ENCODE measurements at regions not wholly inside any gene's neighbourhood (a gene's known extent, or its start where the extent isn't known, plus 50 kb on each side); places are given as distances from the start of the nearest gene placed in this dataset.

- H3K79me2 ChIP-seq (ENCODE audit: control insufficient read depth, insufficient read depth, low read length), result no peaks in the 10 kb centered on the region
- H4K20me1 ChIP-seq (replicated peaks; ENCODE audit: control insufficient read depth, insufficient read depth, low read length), result no peaks in the 10 kb centered on the region
- no peak overlapping the region for H3K9ac ChIP-seq (ENCODE audit: insufficient read depth in 1 of 2, low read depth in 2 of 2, low read length in 2 of 2)
- in situ Hi-C loops (cut with MboI) (no loop called here), intact Hi-C loops (cut with micrococcal nuclease) (no loop called here)
- H3K27ac ChIP-seq (ENCODE audit: extremely low read depth, low read depth, low read length), result no peak overlapping the region
- FAIRE-seq (no peak), ATAC-seq (no peak), DNase-seq (ENCODE audit: extremely low read depth in 1 of 4, low spot score in 3 of 4) (no peak)
- H3K4me1 ChIP-seq (replicated peaks in 1 of 2; ENCODE audit: control insufficient read depth in 2 of 2, insufficient read depth in 2 of 2, low read length in 2 of 2), result no peaks in the 10 kb centered on the region
- no peak overlapping the region for H2AFZ ChIP-seq (ENCODE audit: low read depth, low read length)
- CTCF ChIA-PET (ENCODE audit: low intra/inter-chr PET ratio), result no interaction called here
- H3K4me3 ChIP-seq, result no peak overlapping the region
- H3K9me3 ChIP-seq (replicated peaks; ENCODE audit: control insufficient read depth, insufficient read depth, low read depth, low read length), result 0 out of 2 replicates have a peak, but pooled peaks cover 2% of the 10 kb centered on the region
- no peak overlapping the region for H3K4me2 ChIP-seq (ENCODE audit: insufficient read depth, low read length)
- 0% methylated on average over 2 of the region's 2 CpGs for WGBS (ENCODE audit: insufficient coverage, low coverage, missing lambda C conversion rate)
- no TSS peak for BruUV-seq (replicated peaks)
- H3K9me1 ChIP-seq (ENCODE audit: control insufficient read depth, insufficient read depth, low read length), result no peaks in the 10 kb centered on the region
- POLR2A ChIA-PET, result no interaction called here
- H3K36me3 ChIP-seq (ENCODE audit: control insufficient read depth, insufficient read depth, low read length), result no peaks in the 10 kb centered on the region
- H3K27me3 ChIP-seq (ENCODE audit: control insufficient read depth in 2 of 2, insufficient read depth in 2 of 2, low read length in 2 of 2), result no peaks in the 10 kb centered on the region
- no peak for TF ChIP-seq NKRF (IDR thresholded peaks at IDR 0.05; ENCODE audit: borderline replicate concordance)
- TF ChIP-seq NR1H2 (CRISPR knock-in tag; IDR thresholded peaks at IDR 0.05), result no peak
- TF ChIP-seq ZBTB26 (CRISPR knock-in tag; IDR thresholded peaks at IDR 0.05), result no peak
- no peak for TF ChIP-seq HDAC1 (IDR thresholded peaks at IDR 0.05)
- no peak for TF ChIP-seq BCOR (IDR thresholded peaks at IDR 0.05)
- no peak for TF ChIP-seq L3MBTL2 (IDR thresholded peaks at IDR 0.05)
- no peak for TF ChIP-seq FOXP1 (CRISPR knock-in tag; IDR thresholded peaks at IDR 0.05)
- TF ChIP-seq ZNF212 (CRISPR knock-in tag; IDR thresholded peaks at IDR 0.05), result no peak
- TF ChIP-seq, protein P1, sequence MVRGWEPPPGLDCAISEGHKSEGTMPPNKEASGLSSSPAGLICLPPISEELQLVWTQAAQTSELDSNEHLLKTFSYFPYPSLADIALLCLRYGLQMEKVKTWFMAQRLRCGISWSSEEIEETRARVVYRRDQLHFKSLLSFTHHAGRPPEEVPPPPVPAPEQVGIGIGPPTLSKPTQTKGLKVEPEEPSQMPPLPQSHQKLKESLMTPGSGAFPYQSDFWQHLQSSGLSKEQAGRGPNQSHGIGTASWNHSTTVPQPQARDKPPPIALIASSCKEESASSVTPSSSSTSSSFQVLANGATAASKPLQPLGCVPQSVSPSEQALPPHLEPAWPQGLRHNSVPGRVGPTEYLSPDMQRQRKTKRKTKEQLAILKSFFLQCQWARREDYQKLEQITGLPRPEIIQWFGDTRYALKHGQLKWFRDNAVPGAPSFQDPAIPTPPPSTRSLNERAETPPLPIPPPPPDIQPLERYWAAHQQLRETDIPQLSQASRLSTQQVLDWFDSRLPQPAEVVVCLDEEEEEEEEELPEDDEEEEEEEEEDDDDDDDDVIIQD (CRISPR knock-in tag; IDR thresholded peaks at IDR 0.05), result no peak
These were observed 364.0 kb upstream of the IL12A start for GRCh38 chr3:159624616-159625015.
